ENCODE measurements at regions not wholly inside any gene's neighbourhood (a gene's known extent, or its start where the extent isn't known, plus 50 kb on each side); places are given as distances from the start of the nearest gene placed in this dataset.
A peak's percentile ranks its signal among the peaks of the same experiment; 100 is the strongest.
"Not testable (repeated sequence)": the region's sequence is repeated elsewhere in the genome, so short reads cannot be mapped to it uniquely, and the experiment has no call there.

- DNase-seq, result no peak
Measured at GRCh38 chrX:124239324-124239723, 93.1 kb upstream of the TEX13D start.

- no peak for DNase-seq
Measured at GRCh38 chrX:124239911-124240310, 92.5 kb upstream of the TEX13D start.

DNA sequence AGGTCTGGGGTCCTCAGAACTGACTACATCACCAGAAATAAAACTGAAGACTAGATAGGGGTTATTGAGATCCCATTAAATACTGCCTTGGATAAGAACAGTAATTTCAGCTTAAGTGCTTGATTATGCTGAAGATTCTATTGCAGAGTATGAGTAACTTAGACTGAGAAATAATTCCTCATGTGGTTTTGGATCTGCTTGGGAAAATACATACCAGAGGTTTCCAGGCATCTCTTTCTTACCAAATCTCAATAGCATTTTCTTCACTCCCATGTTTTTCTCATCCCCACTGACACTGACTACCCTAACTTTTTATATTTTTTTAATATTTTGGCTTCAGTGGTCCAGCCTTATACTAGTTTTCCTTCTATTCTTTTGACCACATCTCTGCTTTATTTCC, 92.0 kb upstream of the TEX13D start:
- DNase-seq, result no peak

- no peak for DNase-seq
Measured at GRCh38 chrX:124242131-124242530, 90.3 kb upstream of the TEX13D start.

DNA sequence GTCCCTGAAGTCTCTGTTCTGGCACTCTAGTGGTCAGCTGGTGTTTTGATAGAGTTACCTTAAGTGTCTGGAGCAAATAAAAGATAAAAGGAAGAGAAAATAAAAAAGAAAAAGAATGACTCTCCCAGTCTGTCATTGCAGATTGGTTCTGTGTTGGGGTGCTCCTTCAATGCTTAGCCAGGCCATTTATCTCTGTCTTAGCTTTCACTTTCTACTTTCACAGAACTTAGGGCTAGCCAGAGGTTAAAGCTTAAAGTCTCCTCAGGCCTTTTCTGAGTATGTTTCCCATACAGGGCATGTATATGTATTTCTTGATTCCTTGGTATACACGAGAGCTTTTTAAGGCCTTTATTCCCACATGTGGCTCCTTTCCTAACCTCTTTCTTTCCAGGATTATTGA, 83.1 kb upstream of the TEX13D start:
- DNase-seq, result no peak

- no peak for DNase-seq
Measured at GRCh38 chrX:124250835-124251437, 81.5 kb upstream of the TEX13D start.

GRCh38 chrX:124254611-124255010, 77.8 kb upstream of the TEX13D start:
- no peak for DNase-seq

DNA sequence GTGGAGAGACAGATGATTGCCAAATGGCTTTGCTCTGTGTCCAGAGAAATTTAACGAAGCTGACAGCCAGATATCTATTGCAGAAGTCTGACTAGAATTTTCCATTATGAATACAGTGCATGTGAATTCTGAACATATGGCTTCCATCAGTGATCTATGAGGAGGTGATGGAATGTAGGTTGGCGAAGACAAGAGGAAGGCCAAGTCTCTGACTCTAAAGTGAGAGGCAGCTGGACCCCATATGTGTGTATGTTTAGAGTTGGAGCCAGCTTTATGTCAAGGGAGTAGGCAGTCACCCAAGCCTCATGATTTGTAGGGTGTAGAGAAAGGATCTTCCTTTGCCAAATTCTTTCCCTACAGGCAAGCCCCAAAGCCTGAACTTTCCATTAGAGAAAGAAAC, 76.2 kb upstream of the TEX13D start:
- peak; percentile 67 for DNase-seq

DNA sequence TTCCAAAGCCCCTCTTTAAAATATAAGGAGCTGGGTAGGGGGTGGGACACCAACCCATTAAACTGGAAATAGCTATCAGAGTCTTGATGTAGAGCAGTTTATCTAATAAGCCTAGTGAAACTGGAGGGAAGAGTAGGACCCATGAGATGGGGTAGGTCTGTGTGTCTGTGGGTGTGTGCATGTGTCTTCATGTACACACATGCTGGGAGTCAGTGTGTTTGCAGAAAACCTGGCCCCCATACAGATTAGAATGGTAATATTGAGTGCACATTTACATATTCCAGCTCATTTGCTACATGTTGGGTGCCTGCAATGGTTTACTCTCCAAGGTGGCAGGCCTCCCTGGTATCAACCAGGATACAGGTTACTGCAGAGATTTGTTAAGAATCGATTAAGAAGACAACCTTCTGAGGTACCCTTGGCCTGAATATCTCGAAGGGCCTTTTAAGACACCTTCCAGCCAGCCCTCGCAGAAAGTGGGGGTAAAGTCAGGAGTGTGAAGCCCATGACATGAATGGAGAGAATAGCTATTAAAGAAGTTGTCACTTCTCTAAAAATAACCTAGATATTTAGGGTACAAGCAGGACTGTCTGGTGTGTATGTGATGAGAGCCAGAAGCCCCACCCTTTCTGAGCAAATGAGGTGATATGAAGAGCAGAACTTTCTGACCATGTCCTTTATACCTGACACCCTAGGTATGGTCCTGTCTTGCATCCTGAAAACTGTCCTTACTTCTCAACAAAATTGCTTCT, 75.7 kb upstream of the TEX13D start:
- DNase-seq, result no peak

- no peak for DNase-seq
Measured at GRCh38 chrX:124257924-124258702, 74.3 kb upstream of the TEX13D start.

DNA sequence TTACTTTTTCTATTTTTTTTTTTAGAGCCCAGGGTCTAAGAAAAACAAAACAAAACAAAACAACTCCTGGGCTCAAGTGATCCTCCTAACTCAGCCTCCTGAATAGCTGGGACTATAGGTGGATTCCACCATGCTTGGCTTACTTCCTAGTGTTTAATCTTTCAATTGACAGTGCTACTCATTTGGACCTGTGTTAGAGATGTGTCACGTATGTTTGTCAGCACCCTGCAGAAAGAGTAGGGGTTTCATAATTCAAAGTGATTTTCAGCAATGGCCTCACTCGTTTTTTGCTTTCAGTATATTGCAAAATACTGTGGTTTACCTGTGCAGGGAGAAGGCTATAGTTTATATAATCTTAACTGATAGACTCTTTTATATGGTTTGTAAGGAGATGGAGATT, 71.6 kb upstream of the TEX13D start:
- DNase-seq, result no peak

DNA sequence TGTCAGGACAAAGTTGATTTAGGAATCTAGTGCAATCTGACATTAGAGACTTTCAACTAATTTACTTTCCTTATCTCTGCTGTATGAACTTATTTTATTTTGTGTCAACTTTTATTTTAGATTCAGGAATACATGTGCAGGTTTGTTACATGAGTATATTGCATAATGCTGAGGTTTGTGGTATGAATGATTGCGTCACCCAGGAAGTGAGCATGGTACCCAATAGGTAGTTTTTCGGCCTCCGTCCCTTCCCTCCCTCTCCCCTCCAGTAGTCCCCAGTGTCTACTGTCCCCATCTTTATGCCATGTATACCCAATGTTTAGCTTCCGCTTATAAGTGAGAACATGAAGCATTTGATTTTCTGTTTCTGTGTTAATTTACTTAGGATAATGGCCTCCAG, 68.7 kb upstream of the TEX13D start:
- DNase-seq, result no peak

DNA sequence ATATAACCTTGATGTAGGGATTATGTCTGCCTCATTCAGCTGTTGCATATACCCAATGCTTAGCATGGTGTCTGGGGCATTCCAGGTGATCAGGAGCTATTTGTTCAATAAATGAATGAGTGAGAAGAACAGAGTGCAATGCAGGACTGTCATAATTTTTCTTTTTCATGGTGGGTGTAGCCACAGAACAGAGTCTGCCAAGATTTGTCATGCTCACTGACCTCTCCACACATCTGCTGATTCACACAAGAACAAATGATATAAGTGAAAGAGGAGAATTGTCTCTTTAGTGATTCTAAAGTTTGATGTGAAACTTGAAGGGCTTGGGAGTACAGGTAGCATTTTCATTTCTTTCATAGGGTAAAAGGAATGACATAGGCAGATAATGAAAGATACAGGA, 64.4 kb upstream of the TEX13D start:
- no peak for DNase-seq

GRCh38 chrX:124269881-124270280, 62.6 kb upstream of the TEX13D start:
- no peak for DNase-seq

DNA sequence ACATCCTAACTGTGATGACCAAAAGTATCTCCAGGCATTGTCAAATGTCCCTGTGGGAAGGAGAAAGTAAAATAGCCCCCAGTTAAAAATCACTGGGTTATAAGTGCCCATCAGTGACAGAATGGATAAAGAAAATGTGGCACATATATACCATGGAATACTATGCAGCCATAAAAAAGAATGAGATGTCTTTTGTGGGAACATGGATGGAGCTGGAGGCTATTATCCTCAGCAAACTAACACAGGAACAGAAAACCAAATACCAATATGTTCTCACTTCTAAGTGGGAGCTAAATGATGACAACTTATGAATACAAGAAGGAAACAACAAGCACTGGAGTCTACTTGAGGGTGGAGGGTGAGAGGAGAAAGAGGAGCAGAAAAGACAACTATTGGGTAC, 60.9 kb upstream of the TEX13D start:
- not testable (repeated sequence) for DNase-seq

DNA sequence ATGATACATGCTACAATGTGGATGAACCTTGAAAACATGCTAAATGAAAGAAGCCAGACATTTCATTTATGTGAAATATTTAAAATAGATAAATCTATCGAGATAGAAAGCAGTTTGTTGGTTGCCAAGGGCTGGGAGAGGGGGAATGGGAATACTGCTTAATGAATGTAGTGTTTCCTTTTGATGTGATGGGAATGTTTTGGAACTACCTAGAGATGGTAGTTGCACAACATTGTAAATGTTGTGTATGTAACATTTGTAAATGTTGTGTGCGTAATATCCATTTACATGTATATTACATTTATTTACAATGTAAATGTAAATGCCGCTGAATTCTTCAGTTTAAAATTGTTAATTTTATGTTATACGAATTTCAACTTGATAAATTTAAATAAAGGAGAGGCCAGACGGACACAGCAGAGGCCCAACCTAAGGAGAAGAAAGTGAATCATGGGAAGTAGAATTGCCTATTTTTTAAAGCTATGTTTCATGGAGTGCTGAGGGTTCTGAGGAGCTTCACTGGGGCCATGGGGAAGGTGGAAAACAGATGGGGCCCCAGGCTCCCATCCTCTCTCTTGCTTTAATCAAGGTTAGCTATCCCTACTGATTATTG, 60.0 kb upstream of the TEX13D start:
- DNase-seq, result no peak

DNA sequence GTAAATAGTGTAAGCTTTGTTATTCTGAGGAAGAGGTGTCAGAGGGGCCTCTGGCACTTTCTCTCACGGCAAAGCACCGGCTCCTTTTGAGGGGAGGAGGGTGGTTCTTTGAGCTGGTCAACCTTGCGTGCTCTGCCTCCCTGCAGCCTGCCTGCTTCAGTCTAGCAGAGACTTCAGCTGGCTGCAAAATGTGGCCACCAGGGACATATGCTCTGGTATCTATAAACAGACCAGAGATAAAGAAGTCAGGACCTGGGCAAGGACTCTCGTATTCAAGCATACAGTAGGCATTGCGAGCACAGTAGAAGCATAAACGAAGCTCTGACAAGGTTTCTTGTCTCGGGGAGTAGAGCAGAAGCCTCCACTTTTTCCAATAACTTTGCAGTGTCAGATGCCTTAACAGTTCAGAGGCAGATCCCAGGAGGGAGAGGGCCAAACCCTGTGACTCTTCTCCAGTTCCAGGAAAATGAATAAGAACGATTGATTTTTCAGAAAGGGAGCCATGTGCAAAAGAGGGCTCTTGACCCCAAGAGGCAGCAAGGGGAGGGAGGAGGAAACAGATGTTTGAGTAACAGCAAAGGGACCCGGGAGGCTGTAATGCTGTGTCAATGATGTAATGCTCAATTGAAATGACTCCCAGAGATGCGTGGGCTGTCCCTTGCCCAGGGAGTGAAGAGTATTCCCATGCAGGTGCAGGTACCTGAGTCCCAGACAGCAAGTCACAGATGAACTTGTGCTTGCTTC, 57.9 kb upstream of the TEX13D start:
- peak; percentile 22 for DNase-seq

GRCh38 chrX:124275182-124275894, 57.1 kb upstream of the TEX13D start:
- DNase-seq, result no peak

GRCh38 chrX:124280294-124280902, 52.1 kb upstream of the TEX13D start:
- DNase-seq, result no peak

GRCh38 chrX:124282580-124282979, 49.9 kb upstream of the TEX13D start:
- no peak for DNase-seq

All from eye (tissue), 1 donor.